Mucosa of descending colon (tissue), 3 donors: ENCODE measurements at regions not wholly inside any gene's neighbourhood (a gene's known extent, or its start where the extent isn't known, plus 50 kb on each side); places are given as distances from the start of the nearest gene placed in this dataset.

Experiments
- ATAC-seq: fragments of 200-7000 bp; cut with Tn5 transposase; one replicate; pipeline ENCODE4 v1.9.1; 2020; ENCODE audit warnings: mild to moderate bottlenecking, moderate library complexity
- DNase-seq, 3 donors: peaks; one replicate each; pipeline ENCODE4 v3.0.0-alpha.2; 2020
- H3K36me3 ChIP-seq: fragments of 200-600 bp; one replicate; pipeline ENCODE4 v1.8.0; 2021; ENCODE audit warnings: low read depth, mild to moderate bottlenecking
- H3K4me1 ChIP-seq: fragments of 200-600 bp; one replicate; pipeline ENCODE4 v1.8.0; 2021; ENCODE audit warnings: low read depth, mild to moderate bottlenecking
- H3K4me3 ChIP-seq: fragments of 200-600 bp; one replicate; pipeline ENCODE4 v1.8.0; 2021; ENCODE audit warnings: mild to moderate bottlenecking
- H3K9me3 ChIP-seq: fragments of 200-600 bp; one replicate; pipeline ENCODE4 v1.8.0; 2021; ENCODE audit warnings: mild to moderate bottlenecking
- CTCF ChIP-seq: fragments of 200-600 bp; IDR thresholded peaks from one replicate; pipeline ENCODE4 v1.8.0; 2022; ENCODE audit warnings: antibody characterized with exemption, mild to moderate bottlenecking
- intact Hi-C, 2 donors: fragments of 100-400 bp; cut with DNase I in 1 of 2; cut with micrococcal nuclease in 1 of 2; formaldehyde crosslinking; loops; one replicate each; pipeline versions ENCODE4 v1.11.0 to v1.11.1; 2022; cut with DNase I, micrococcal nuclease
- donor health status: DM: no; HTN: no; CAD: no; lungs with moderate emphysema.
- donor health status: DM: no; HTN: no; CAD: no.
- donor health status: DM: no; HTN: yes; CAD: no.

GRCh38 chr6:51553246-51554015 is 534.0 kb downstream of the PKHD1 start:
- ATAC-seq (no peak), DNase-seq (no peak)

GRCh38 chr6:51554029-51554428 is 533.4 kb downstream of the PKHD1 start:
- no peak for DNase-seq
- Histone ChIP-seq H3K9me3 (no peaks in the 10 kb centered on the region), H3K36me3 (no peaks in the 10 kb centered on the region), H3K4me3 (no peak overlapping the region), H3K4me1 (no peaks in the 10 kb centered on the region)
- no peak for ATAC-seq
- TF ChIP-seq CTCF: no peak
- intact Hi-C loops: no loop called here

More at GRCh38 chr6:51553246-51554015, 534.0 kb downstream of the PKHD1 start:
- Histone ChIP-seq H3K4me1 (no peaks in the 10 kb centered on the region), H3K36me3 (no peaks in the 10 kb centered on the region), H3K4me3 (no peak overlapping the region), H3K9me3 (no peaks in the 10 kb centered on the region)
- no peak for TF ChIP-seq CTCF
- intact Hi-C loops: no loop called here

DNA sequence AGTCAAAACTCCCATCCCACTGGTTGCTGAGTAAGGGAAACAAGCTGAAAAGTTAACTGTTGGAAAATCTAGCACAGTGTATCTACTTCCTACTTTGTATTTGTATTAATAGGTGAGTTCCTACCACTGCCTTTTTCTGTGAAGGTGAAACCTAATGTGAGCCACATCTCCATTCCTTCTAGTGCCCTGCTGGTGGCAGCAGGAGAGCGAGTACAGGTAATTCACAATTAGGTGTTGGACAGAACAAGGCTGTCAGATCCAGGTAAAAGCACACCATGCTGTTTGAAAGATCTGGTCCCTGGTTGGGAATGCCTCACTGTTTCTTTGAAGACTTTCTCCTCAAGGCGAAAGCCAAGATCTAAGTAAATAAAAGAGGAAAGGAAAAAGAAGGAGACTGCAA is 528.4 kb downstream of the PKHD1 start:
- no peak overlapping the region for H3K4me3 ChIP-seq
- H3K36me3 ChIP-seq: no peaks in the 10 kb centered on the region
- no peaks in the 10 kb centered on the region for H3K9me3 ChIP-seq
- intact Hi-C loops: no loop called here
- DNase-seq: no peak
- no peak for TF ChIP-seq CTCF
- H3K4me1 ChIP-seq: no peaks in the 10 kb centered on the region
- ATAC-seq: no peak

- DNase-seq (no peak), ATAC-seq (no peak)
- Histone ChIP-seq H3K9me3 (no peaks in the 10 kb centered on the region), H3K4me1 (no peaks in the 10 kb centered on the region), H3K4me3 (no peak overlapping the region), H3K36me3 (no peaks in the 10 kb centered on the region)
- no peak for TF ChIP-seq CTCF
- intact Hi-C loops: no loop called here
These were observed 525.2 kb downstream of the PKHD1 start for GRCh38 chr6:51562198-51562597.
